Testis (tissue), 2 donors: ENCODE measurements at regions not wholly inside any gene's neighbourhood (a gene's known extent, or its start where the extent isn't known, plus 50 kb on each side); places are given as distances from the start of the nearest gene placed in this dataset.
"Not testable (repeated sequence)": the region's sequence is repeated elsewhere in the genome, so short reads cannot be mapped to it uniquely, and the experiment has no call there.

Source experiments
- DNase-seq: peaks from one replicate; pipeline ENCODE4 v3.0.0-alpha.2; 2019
- H3K27ac ChIP-seq, 2 donors: fragments of 200-600 bp; sonication (generic); one replicate each; pipeline ENCODE4 v1.5.1; 2019
- H3K27me3 ChIP-seq: fragments of 200-600 bp; sonication (generic); one replicate; pipeline ENCODE4 v1.5.1; 2019
- H3K36me3 ChIP-seq: fragments of 200-600 bp; sonication (generic); one replicate; pipeline ENCODE4 v1.5.1; 2017; ENCODE audit warnings: low read depth; ENCODE audit errors: missing control alignments
- H3K4me1 ChIP-seq: fragments of 200-600 bp; sonication (generic); one replicate; pipeline ENCODE4 v1.5.1; 2019
- H3K4me3 ChIP-seq, 2 donors: fragments of 200-600 bp; sonication (generic); one replicate each; pipeline ENCODE4 v1.5.1; 2017 to 2019
- H3K9me3 ChIP-seq: fragments of 200-600 bp; sonication (generic); one replicate; pipeline ENCODE4 v1.5.1; 2017
- CTCF ChIP-seq, 3 experiments: fragments of 450-650 bp in 2 of 3; fragments of 200-600 bp in 1 of 3; sonication (generic) in 1 of 3; IDR thresholded peaks; one replicate each; pipeline ENCODE4 v1.5.1; 2016 to 2019; ENCODE audit warnings: antibody characterized with exemption in 3 of 3, mild to moderate bottlenecking in 2 of 3, moderate library complexity in 1 of 3
- POLR2A ChIP-seq: fragments of 450-650 bp; IDR thresholded peaks from one replicate; pipeline ENCODE4 v1.6.1; 2017; ENCODE audit warnings: antibody characterized with exemption, mild to moderate bottlenecking, moderate library complexity
- WGBS, 2 donors: methylation state at CpG; one replicate each; pipeline ENCODE4 v1.1.5; 2018; 5-methylcytosine and 5-hydroxymethylcytosine counted together
- intact Hi-C: fragments of 100-400 bp; cut with DNase I; formaldehyde crosslinking; loops from one replicate; pipeline ENCODE4 v1.15.1; 2023; ENCODE audit warnings: low total_unique reads

- DNase-seq = no peak
- TF ChIP-seq CTCF (IDR thresholded peaks at IDR 0.05) (no peak), POLR2A (no peak)
- Histone ChIP-seq H3K27me3 (no peaks in the 10 kb centered on the region), H3K4me1 (no peaks in the 10 kb centered on the region), H3K27ac (no peak overlapping the region), H3K36me3 (no peaks in the 10 kb centered on the region), H3K4me3 (no peak overlapping the region), H3K9me3 (no peaks in the 10 kb centered on the region)
- WGBS, 2 donors = 79 to 82% methylated on average over 4 to 7 of the region's 7 CpGs
- intact Hi-C loops = no loop called here
Measured at GRCh38 chr18:14944838-14945237, 196.9 kb downstream of the ANKRD30B start.

GRCh38 chr18:14945286-14945685 lies 197.3 kb downstream of the ANKRD30B start:
- intact Hi-C loops = no loop called here
- no peak overlapping the region for H3K27ac ChIP-seq
- WGBS, 2 donors = 80 to 92% methylated on average over 1 to 4 of the region's 4 CpGs

DNA sequence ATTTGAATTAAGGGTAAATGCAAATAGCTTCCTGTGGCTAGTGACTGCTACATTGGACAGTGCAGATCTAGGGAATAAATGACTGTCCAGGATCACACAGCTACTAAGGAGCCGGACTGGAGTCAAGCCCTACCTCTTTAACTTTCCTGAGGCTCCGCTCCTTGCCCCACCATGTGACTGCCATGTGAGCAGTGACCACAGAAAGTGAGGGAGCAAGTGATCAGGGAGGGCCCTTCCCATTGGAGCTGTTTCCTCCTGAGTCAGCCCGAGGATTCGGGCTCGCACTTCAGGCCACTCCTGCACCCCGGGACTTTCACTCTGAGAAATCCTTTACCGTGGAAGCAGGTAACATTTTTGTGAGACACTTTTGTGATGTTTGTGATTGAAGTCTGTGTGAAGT lies 198.0 kb downstream of the ANKRD30B start:
- intact Hi-C loops = no loop called here
- H3K4me1 ChIP-seq = no peaks in the 10 kb centered on the region
- H3K9me3 ChIP-seq = no peaks in the 10 kb centered on the region
- H3K4me3 ChIP-seq = no peak overlapping the region
- WGBS, 2 donors = 67 to 77% methylated on average over 7 of the region's 7 CpGs
- no peaks in the 10 kb centered on the region for H3K36me3 ChIP-seq
- H3K27ac ChIP-seq = no peak overlapping the region
- TF ChIP-seq CTCF (IDR thresholded peaks at IDR 0.05) (no peak), POLR2A (no peak)
- no peak for DNase-seq
- H3K27me3 ChIP-seq = no peaks in the 10 kb centered on the region

More at GRCh38 chr18:14945286-14945685, 197.3 kb downstream of the ANKRD30B start:
- Histone ChIP-seq H3K9me3 (no peaks in the 10 kb centered on the region), H3K27me3 (no peaks in the 10 kb centered on the region), H3K4me1 (no peaks in the 10 kb centered on the region), H3K4me3 (no peak overlapping the region), H3K36me3 (no peaks in the 10 kb centered on the region)
- DNase-seq = no peak
- TF ChIP-seq POLR2A (no peak), CTCF (IDR thresholded peaks at IDR 0.05) (no peak)

DNA sequence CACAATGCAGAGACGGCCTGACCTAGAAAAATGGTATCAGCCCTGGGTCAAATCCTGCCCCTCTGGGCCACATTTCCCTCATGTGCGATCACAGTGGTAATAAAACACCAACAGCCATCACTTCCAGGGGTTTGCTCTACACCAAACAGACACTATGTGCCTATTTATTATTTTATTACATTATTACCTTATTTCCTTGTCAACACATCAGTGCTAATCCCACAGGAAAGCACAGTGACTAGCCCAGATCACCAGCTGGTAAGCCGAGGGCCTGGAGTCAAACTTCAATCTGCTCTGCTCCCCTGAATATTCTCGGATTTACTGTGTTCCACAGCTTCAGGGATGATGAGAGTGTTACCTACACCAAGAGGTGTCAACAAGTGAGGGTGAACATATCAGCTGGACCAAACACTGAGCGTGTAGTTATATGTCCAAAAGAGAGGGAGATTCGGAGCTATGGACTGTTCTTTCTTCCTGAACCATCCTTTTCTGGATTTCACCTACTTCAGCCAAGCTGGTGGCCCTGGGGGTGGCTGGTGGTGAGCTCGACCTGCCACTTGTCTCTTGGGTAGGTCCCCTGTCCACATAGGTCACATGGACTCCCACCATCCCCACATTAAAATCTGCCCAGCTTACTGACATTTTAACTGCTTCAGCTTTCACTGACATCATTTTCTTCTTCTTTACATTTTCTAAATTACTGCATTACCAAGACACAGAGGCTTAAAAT lies 198.9 kb downstream of the ANKRD30B start:
- WGBS, 2 donors = 57 to 67% methylated on average over 7 of the region's 7 CpGs
- H3K36me3 ChIP-seq, intact Hi-C loops, DNase-seq, H3K4me1 ChIP-seq, H3K27ac ChIP-seq, H3K9me3 ChIP-seq, H3K4me3 ChIP-seq, H3K27me3 ChIP-seq: not testable (repeated sequence)

- no peak overlapping the region for H3K27ac ChIP-seq
- WGBS, 2 donors = 74 to 89% methylated on average over 8 of the region's 8 CpGs
- no peaks in the 10 kb centered on the region for H3K4me1 ChIP-seq
- intact Hi-C loops = no loop called here
- TF ChIP-seq CTCF (IDR thresholded peaks at IDR 0.05) (no peak), POLR2A (no peak)
- H3K27me3 ChIP-seq = no peaks in the 10 kb centered on the region
- DNase-seq = no peak
- H3K9me3 ChIP-seq = no peaks in the 10 kb centered on the region
- no peak overlapping the region for H3K4me3 ChIP-seq
- no peaks in the 10 kb centered on the region for H3K36me3 ChIP-seq
Measured at GRCh38 chr18:14947482-14948162, 199.7 kb downstream of the ANKRD30B start.
